Left renal cortex interstitium (tissue), 4 donors: ENCODE measurements at regions not wholly inside any gene's neighbourhood (a gene's known extent, or its start where the extent isn't known, plus 50 kb on each side); places are given as distances from the start of the nearest gene placed in this dataset.
"Not testable (repeated sequence)": the region's sequence is repeated elsewhere in the genome, so short reads cannot be mapped to it uniquely, and the experiment has no call there.

Source experiments
- DNase-seq, 4 donors: peaks; one replicate each; pipeline ENCODE4 v3.0.0-alpha.2; 2013; ENCODE audit warnings: low read depth in 4 of 4, low spot score in 2 of 4, missing footprints in 1 of 4

DNA sequence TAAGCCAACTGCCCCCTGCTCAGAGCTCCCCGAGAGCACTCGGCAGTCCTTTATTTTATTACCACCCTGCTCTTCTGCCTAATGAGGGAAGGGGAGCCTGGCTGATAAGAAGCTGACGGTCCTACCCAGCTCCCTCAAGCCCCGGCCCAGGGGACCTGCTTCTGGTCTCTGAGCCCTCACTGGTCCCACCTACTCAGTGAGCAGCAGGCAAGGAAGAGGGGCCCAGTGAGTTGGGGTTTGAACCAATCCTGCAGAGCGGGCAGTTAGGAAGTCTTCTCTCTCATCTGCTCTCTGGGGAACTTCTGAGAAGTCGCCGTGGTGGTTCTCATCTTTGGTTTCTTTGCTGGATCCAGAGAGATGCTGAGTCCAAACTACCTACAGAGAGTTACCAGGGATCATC is 218.9 kb downstream of the NDUFA10 start:
- no peak for DNase-seq

GRCh38 chr2:239805414-239805813 is 219.7 kb downstream of the NDUFA10 start:
- no peak for DNase-seq

DNA sequence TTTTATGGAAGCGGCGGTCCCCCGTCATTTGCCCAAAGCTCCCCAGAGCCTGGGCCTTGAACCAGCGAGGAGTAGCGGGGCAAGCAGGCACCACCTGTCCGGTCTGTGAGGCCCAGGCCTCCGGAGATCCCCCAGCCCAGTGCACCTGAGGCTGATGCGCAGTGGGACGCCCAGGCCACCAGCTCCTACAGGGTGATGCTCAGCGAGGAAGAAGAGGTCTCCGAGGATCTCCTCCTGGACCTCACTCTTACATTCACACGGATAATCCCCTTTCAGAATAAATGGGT is 220.2 kb downstream of the NDUFA10 start:
- no peak for DNase-seq

GRCh38 chr2:239804161-239805042 is 220.7 kb downstream of the NDUFA10 start:
- DNase-seq: no peak

DNA sequence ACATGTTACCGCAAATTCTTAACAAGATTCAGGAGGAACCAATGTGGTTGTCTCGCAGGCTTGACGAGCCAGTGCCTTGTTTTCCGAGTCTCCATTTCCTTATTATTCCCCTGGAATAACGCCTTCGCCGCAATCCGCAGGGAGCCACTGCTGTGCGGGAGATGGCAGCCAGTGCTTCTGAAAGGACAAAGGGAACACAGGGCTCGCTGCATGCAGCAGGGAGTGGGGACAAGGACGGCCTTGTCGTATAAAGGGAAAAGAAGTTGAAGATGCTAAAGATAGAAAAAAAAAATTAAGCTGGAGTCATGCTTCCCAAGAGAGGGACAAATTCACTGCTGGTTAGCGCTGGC is 221.4 kb downstream of the NDUFA10 start:
- DNase-seq: no peak

GRCh38 chr2:239803102-239803765 is 221.9 kb downstream of the NDUFA10 start:
- no peak for DNase-seq

GRCh38 chr2:239802185-239802649 is 222.9 kb downstream of the NDUFA10 start:
- DNase-seq: no peak

GRCh38 chr2:239801404-239802184 is 223.5 kb downstream of the NDUFA10 start:
- DNase-seq: no peak

GRCh38 chr2:239800785-239801386 is 224.3 kb downstream of the NDUFA10 start:
- no peak for DNase-seq

GRCh38 chr2:239797316-239797715 is 227.8 kb downstream of the NDUFA10 start:
- DNase-seq: no peak

DNA sequence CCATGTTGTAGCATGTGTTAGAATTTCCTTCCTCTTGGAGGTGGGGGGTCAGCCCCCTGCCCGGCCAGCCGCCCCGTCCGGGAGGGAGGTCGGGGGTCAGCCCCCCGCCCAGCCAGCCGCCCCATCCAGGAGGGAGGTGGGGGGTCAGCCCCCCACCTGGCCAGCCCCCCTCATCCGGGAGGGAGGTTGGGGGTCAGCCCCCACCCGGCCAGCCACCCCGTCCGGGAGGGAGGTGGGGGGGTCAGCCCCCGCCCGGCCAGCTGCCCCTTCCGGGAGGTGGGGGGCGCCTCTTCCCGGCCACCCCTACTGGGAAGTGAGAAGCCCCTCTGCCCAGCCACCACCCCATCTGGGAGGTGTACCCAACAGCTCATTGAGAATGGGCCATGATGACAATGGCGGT is 229.4 kb downstream of the NDUFA10 start:
- DNase-seq: not testable (repeated sequence)

- no peak for DNase-seq
Measured at GRCh38 chr2:239793836-239794235, 231.3 kb downstream of the NDUFA10 start.

- no peak for DNase-seq
Measured at GRCh38 chr2:239793086-239793485, 232.1 kb downstream of the NDUFA10 start.

- no peak for DNase-seq
Measured at GRCh38 chr2:239792405-239793084, 232.6 kb downstream of the NDUFA10 start.

GRCh38 chr2:239791526-239792404 is 233.4 kb downstream of the NDUFA10 start:
- DNase-seq: no peak

DNA sequence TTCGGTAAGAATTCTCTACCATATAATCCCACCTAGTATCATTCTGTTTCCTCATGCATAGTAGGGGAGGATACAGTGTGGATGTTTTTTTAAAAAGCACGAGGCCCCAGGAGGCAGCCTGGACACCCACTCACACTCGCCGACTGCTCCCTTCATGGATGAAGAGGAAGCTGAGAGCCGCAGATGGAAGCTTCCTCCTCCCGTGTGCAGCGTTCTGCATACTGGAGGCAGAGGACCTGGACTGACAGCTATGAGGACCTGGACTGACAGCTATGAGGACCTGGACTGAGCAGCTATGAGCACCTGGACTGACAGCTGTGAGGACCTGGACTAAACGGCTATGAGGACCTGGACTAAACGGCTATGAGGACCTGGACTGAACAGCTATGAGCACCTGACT is 234.4 kb downstream of the NDUFA10 start:
- no peak for DNase-seq

DNA sequence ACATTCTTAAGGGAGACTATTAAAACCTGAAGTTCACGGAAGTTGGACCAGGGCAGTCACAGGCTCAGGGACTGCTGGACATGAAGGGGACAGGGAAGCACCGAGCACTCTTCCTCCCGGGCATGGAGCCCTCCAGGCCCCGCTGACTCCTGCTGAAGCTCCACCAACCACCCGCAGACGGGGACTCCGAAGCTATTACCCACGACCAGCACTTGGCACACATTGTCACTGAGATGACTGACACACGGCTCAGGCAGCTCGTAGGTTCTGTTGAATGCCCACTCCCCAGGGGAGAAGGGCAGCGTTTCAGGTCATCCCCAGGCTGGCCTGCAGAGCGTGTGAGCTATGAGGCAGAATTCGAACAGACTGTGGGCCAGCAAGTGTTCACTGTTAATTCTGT is 234.8 kb downstream of the NDUFA10 start:
- no peak for DNase-seq

GRCh38 chr2:239789711-239790110 is 235.4 kb downstream of the NDUFA10 start:
- no peak for DNase-seq

GRCh38 chr2:239788576-239789098 is 236.5 kb downstream of the NDUFA10 start:
- no peak for DNase-seq
